Ovary (tissue), 7 donors: ENCODE measurements at regions not wholly inside any gene's neighbourhood (a gene's known extent, or its start where the extent isn't known, plus 50 kb on each side); places are given as distances from the start of the nearest gene placed in this dataset.

Experiments
- DNase-seq, 5 donors: peaks; one replicate each; pipeline ENCODE4 v3.0.0-alpha.2; 2019 to 2020
- H3K27ac ChIP-seq, 2 donors: fragments of 200-600 bp; one replicate each; pipeline versions ENCODE4 v1.5.1 to v1.8.0; 2019 to 2022
- H3K27me3 ChIP-seq: fragments of 200-600 bp; one replicate; pipeline ENCODE4 v1.8.0; 2022
- H3K36me3 ChIP-seq: fragments of 200-600 bp; sonication (generic); one replicate; pipeline ENCODE4 v1.5.1; 2019
- H3K4me1 ChIP-seq: one replicate; pipeline ENCODE4 v1.8.1; 2013; ENCODE audit warnings: mild to moderate bottlenecking, moderate library complexity; ENCODE audit not compliant: insufficient read depth
- H3K4me3 ChIP-seq: fragments of 200-600 bp; sonication (generic); one replicate; pipeline ENCODE4 v1.5.1; 2017
- H3K9me3 ChIP-seq, 2 donors: fragments of 200-600 bp in 1 of 2; sonication (generic) in 1 of 2; one replicate each; pipeline versions ENCODE4 v1.5.1 to v1.8.1; 2013 to 2019; ENCODE audit warnings: mild to moderate bottlenecking in 1 of 2, moderate library complexity in 1 of 2
- EP300 ChIP-seq: sonication (generic); formaldehyde crosslinking; IDR thresholded peaks from one replicate; pipeline ENCODE4 v1.6.1; 2017; ENCODE audit warnings: antibody characterized with exemption
- POLR2A ChIP-seq: fragments of 450-650 bp; IDR thresholded peaks from one replicate; pipeline ENCODE4 v1.6.1; 2017; ENCODE audit warnings: antibody characterized with exemption, mild to moderate bottlenecking, moderate library complexity
- WGBS, 3 donors: extraction: QIAGEN DNeasy Blood & Tissue Kit in 1 of 3; methylation state at CpG; one replicate each; pipeline versions ENCODE4 v1.1.5 to v1.1.7; 2013 to 2017; 5-methylcytosine and 5-hydroxymethylcytosine counted together
- intact Hi-C, 4 donors: fragments of 100-400 bp; cut with DNase I; formaldehyde crosslinking; loops; one replicate each; pipeline versions ENCODE4 v1.11.0 to v1.15.1; 2022 to 2023
- TF ChIP-seq, protein P1 (sequence below), 3 donors: fragments of 450-650 bp in 2 of 3; fragments of 200-600 bp in 1 of 3; IDR thresholded peaks; one replicate each; pipeline versions ENCODE4 v1.5.1 to v1.8.0; 2016 to 2022; ENCODE audit warnings: antibody characterized with exemption in 3 of 3, mild to moderate bottlenecking in 1 of 3
- donor health status: DM: no; HTN: no; CAD: no; lungs with moderate emphysema.
- donor health status: DM: no; HTN: no; CAD: no.
- donor health status: Bipolar disorder and iron deficiency.
- donor health status: DM: no; HTN: no; CAD: no.
- donor health status: DM: yes; HTN: yes; CAD: no.

- 67 to 76% (median 69%) methylated on average over 3 of the region's 3 CpGs for WGBS, 3 donors
- H3K4me3 ChIP-seq, result no peak overlapping the region
- no peak overlapping the region for H3K27ac ChIP-seq
- no peak for TF ChIP-seq POLR2A
- TF ChIP-seq EP300, result no peak
- TF ChIP-seq, protein P1, sequence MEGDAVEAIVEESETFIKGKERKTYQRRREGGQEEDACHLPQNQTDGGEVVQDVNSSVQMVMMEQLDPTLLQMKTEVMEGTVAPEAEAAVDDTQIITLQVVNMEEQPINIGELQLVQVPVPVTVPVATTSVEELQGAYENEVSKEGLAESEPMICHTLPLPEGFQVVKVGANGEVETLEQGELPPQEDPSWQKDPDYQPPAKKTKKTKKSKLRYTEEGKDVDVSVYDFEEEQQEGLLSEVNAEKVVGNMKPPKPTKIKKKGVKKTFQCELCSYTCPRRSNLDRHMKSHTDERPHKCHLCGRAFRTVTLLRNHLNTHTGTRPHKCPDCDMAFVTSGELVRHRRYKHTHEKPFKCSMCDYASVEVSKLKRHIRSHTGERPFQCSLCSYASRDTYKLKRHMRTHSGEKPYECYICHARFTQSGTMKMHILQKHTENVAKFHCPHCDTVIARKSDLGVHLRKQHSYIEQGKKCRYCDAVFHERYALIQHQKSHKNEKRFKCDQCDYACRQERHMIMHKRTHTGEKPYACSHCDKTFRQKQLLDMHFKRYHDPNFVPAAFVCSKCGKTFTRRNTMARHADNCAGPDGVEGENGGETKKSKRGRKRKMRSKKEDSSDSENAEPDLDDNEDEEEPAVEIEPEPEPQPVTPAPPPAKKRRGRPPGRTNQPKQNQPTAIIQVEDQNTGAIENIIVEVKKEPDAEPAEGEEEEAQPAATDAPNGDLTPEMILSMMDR (IDR thresholded peaks at IDR 0.05), result no peak
- no peaks in the 10 kb centered on the region for H3K27me3 ChIP-seq
- H3K4me1 ChIP-seq, result no peaks in the 10 kb centered on the region
- intact Hi-C loops, result no loop called here
- no peak for DNase-seq
- no peaks in the 10 kb centered on the region for H3K9me3 ChIP-seq
- H3K36me3 ChIP-seq, result no peaks in the 10 kb centered on the region
These were observed 70.3 kb upstream of the CA10 start for GRCh38 chr17:52228823-52229222.

DNA sequence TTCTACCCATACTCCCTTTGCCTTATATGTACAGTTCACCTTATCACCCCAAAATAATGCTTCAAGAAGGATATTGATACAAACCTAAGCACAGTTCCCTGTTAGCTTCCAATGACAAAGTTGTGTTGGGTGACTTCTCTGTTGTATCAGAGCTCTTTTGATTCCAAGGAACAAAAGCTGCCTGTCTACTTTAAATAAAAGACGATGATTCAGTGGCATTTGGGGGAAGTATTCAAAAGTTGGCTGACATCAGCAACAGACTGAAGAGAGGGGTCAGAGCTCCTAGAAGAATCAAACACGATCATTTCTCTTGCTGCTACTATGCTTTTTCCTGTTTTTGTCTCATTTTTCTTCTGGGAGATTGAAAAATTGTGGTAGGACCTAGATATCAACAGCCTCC lies 69.4 kb upstream of the CA10 start:
- no peak for TF ChIP-seq POLR2A
- no peak for TF ChIP-seq EP300
- TF ChIP-seq, protein P1 (IDR thresholded peaks at IDR 0.05), result no peak
- H3K27ac ChIP-seq, result no peak overlapping the region

GRCh38 chr17:52213451-52213850 lies 54.9 kb upstream of the CA10 start:
- TF ChIP-seq EP300 (no peak), POLR2A (no peak)
- TF ChIP-seq, protein P1 (IDR thresholded peaks at IDR 0.05), result no peak
- no peaks in the 10 kb centered on the region for H3K9me3 ChIP-seq
- no peaks in the 10 kb centered on the region for H3K4me1 ChIP-seq
- WGBS, 3 donors, result 14 to 32% (median 31%) methylated on average over 3 of the region's 3 CpGs
- intact Hi-C loops, result no loop called here
- H3K27ac ChIP-seq, result no peak overlapping the region
- no peaks in the 10 kb centered on the region for H3K27me3 ChIP-seq
- no peak overlapping the region for H3K4me3 ChIP-seq
- no peaks in the 10 kb centered on the region for H3K36me3 ChIP-seq
- no peak for DNase-seq

More for the DNA sequence above, 69.4 kb upstream of the CA10 start:
- Histone ChIP-seq H3K36me3 (no peaks in the 10 kb centered on the region), H3K4me1 (no peaks in the 10 kb centered on the region), H3K27me3 (no peaks in the 10 kb centered on the region), H3K4me3 (no peak overlapping the region), H3K9me3 (no peaks in the 10 kb centered on the region)
- no peak for DNase-seq
- WGBS, 3 donors, result 57 to 71% (median 65%) methylated on average over 2 of the region's 2 CpGs
- intact Hi-C loops, result no loop called here

DNA sequence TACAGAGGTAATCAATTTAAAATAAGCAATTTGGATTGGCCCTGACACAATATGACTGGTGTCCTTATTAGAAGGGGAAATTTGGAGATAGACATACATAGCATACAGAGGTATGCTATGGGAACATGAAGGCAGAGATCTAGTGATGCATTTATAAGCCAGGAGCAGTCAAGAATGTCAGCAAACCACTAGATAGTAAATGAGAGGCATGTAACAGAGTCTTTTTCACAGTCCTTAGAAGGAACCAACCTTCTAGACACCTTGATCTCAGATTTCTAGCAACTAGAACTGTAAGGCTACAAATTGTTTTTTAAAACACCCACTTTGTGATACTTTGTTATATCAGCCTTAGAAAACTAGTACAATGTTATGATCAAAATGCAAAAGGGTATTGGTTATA lies 54.3 kb upstream of the CA10 start:
- intact Hi-C loops, result no loop called here
- H3K4me3 ChIP-seq, result no peak overlapping the region
- TF ChIP-seq, protein P1 (IDR thresholded peaks at IDR 0.05), result no peak
- TF ChIP-seq EP300 (no peak), POLR2A (no peak)
- no peak overlapping the region for H3K27ac ChIP-seq
- no peak for DNase-seq
- H3K9me3 ChIP-seq, result no peaks in the 10 kb centered on the region
- H3K27me3 ChIP-seq, result no peaks in the 10 kb centered on the region
- no peaks in the 10 kb centered on the region for H3K4me1 ChIP-seq
- H3K36me3 ChIP-seq, result no peaks in the 10 kb centered on the region

GRCh38 chr17:52209507-52209906 lies 51.0 kb upstream of the CA10 start:
- intact Hi-C loops, result no loop called here
- Histone ChIP-seq H3K36me3 (no peaks in the 10 kb centered on the region), H3K4me1 (no peaks in the 10 kb centered on the region), H3K4me3 (no peak overlapping the region), H3K9me3 (no peaks in the 10 kb centered on the region), H3K27me3 (no peaks in the 10 kb centered on the region), H3K27ac (no peak overlapping the region)
- no peak for DNase-seq
- TF ChIP-seq EP300 (no peak), POLR2A (no peak)
- TF ChIP-seq, protein P1 (IDR thresholded peaks at IDR 0.05), result no peak
